AG04449 (cell line): ENCODE measurements at regions not wholly inside any gene's neighbourhood (a gene's known extent, or its start where the extent isn't known, plus 50 kb on each side); places are given as distances from the start of the nearest gene placed in this dataset.

ENCODE experiments used
- CTCF ChIA-PET: fragments of 350-600 bp; formaldehyde crosslinking; extraction: SDS; loops from one replicate; lab custom pipeline; 2021; ENCODE audit warnings: antibody characterized with exemption; lab: Yijun Ruan, JAX
- POLR2A ChIA-PET: fragments of 400-600, 350-600 bp; formaldehyde crosslinking; extraction: SDS; loops from one replicate; lab custom pipeline; 2020; ENCODE audit warnings: antibody characterized with exemption, inconsistent platforms; lab: Yijun Ruan, JAX
- DNase-seq: peaks from one replicate; pipeline ENCODE4 v3.0.0-alpha.2; 2010; ENCODE audit warnings: low read depth, low spot score
- H3K4me3 ChIP-seq: 2 replicates; pipeline ENCODE4 v1.5.1; 2011; ENCODE audit warnings: low read depth, mild to moderate bottlenecking, control low read depth, low read length
- CTCF ChIP-seq: IDR thresholded peaks from one replicate; pipeline ENCODE4 v1.5.1; 2011; ENCODE audit warnings: mild to moderate bottlenecking, moderate library complexity, low read length, control low read depth, inconsistent platforms; ENCODE audit not compliant: insufficient read depth; ENCODE audit errors: missing control alignments

- no peak for DNase-seq
- TF ChIP-seq CTCF: no peak
- no peak overlapping the region for H3K4me3 ChIP-seq
- CTCF ChIA-PET: no interaction called here
- POLR2A ChIA-PET: no interaction called here
These were observed 353.2 kb upstream of the SOX5 start for GRCh38 chr12:24302708-24303107.

- CTCF ChIA-PET: no interaction called here
- H3K4me3 ChIP-seq: no peak overlapping the region
- no peak for DNase-seq
- POLR2A ChIA-PET: no interaction called here
- no peak for TF ChIP-seq CTCF
These were observed 348.0 kb upstream of the SOX5 start for GRCh38 chr12:24297516-24297915.

- no peak for DNase-seq
- POLR2A ChIA-PET: no interaction called here
- CTCF ChIA-PET: no interaction called here
- no peak for TF ChIP-seq CTCF
- no peak overlapping the region for H3K4me3 ChIP-seq
These were observed 344.1 kb upstream of the SOX5 start for GRCh38 chr12:24293549-24293948.

GRCh38 chr12:24287963-24288362 is 338.5 kb upstream of the SOX5 start:
- TF ChIP-seq CTCF: no peak
- ChIA-PET CTCF (no interaction called here), POLR2A (no interaction called here)
- H3K4me3 ChIP-seq: no peak overlapping the region
- DNase-seq: no peak

- DNase-seq: no peak
- ChIA-PET CTCF (no interaction called here), POLR2A (no interaction called here)
- no peak for TF ChIP-seq CTCF
- H3K4me3 ChIP-seq: no peak overlapping the region
These were observed 336.0 kb upstream of the SOX5 start for GRCh38 chr12:24285448-24285847.

GRCh38 chr12:24281341-24281740 is 331.9 kb upstream of the SOX5 start:
- no peak overlapping the region for H3K4me3 ChIP-seq
- ChIA-PET POLR2A (no interaction called here), CTCF (no interaction called here)
- no peak for DNase-seq
- no peak for TF ChIP-seq CTCF
